DND-41 (cell line): ENCODE measurements at regions not wholly inside any gene's neighbourhood (a gene's known extent, or its start where the extent isn't known, plus 50 kb on each side); places are given as distances from the start of the nearest gene placed in this dataset.

Experiments used
- EZH2 ChIP-seq: IDR thresholded peaks from 3 replicates; pipeline ENCODE4 v1.6.1; 2012; ENCODE audit warnings: borderline replicate concordance, low read depth, mild to moderate bottlenecking, moderate library complexity, low read length, inconsistent platforms; ENCODE audit not compliant: severe bottlenecking
- TF ChIP-seq, protein P1 (sequence below): IDR thresholded peaks from 2 replicates; pipeline ENCODE4 v1.5.1; 2012; ENCODE audit warnings: borderline replicate concordance, low read length, moderate library complexity, mild to moderate bottlenecking; ENCODE audit not compliant: poor library complexity, severe bottlenecking; ENCODE audit errors: extremely low read depth

DNA sequence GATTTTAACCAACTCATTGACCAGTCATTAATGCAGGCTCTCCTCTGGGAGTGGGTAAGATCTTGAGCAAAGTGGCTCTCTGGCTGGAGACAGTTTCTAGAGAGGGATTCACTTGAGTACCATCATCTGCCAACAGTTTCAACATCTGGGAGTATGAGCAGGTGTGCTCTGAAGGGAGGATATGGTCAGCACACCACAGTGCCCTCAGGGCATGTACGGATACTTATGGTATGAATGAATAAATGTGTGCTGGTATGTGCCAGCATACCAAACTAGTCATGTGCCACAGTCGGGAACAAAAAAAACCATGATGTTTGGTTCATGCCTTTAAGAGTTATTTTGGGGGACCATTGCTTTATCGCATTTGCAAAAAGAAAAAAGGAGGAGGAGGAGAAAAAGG lies 1197.5 kb upstream of the TENM4 start:
- TF ChIP-seq, protein P1, sequence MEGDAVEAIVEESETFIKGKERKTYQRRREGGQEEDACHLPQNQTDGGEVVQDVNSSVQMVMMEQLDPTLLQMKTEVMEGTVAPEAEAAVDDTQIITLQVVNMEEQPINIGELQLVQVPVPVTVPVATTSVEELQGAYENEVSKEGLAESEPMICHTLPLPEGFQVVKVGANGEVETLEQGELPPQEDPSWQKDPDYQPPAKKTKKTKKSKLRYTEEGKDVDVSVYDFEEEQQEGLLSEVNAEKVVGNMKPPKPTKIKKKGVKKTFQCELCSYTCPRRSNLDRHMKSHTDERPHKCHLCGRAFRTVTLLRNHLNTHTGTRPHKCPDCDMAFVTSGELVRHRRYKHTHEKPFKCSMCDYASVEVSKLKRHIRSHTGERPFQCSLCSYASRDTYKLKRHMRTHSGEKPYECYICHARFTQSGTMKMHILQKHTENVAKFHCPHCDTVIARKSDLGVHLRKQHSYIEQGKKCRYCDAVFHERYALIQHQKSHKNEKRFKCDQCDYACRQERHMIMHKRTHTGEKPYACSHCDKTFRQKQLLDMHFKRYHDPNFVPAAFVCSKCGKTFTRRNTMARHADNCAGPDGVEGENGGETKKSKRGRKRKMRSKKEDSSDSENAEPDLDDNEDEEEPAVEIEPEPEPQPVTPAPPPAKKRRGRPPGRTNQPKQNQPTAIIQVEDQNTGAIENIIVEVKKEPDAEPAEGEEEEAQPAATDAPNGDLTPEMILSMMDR = no peak
- no peak for TF ChIP-seq EZH2
